ENCODE measurements at regions not wholly inside any gene's neighbourhood (a gene's known extent, or its start where the extent isn't known, plus 50 kb on each side); places are given as distances from the start of the nearest gene placed in this dataset.
"Not testable (repeated sequence)": the region's sequence is repeated elsewhere in the genome, so short reads cannot be mapped to it uniquely, and the experiment has no call there.

GRCh38 chr3:4113811-4114522 lies 189.2 kb upstream of the SETMAR start:
- no peak for ATAC-seq (ENCODE audit: poor library complexity)
- intact Hi-C loops (cut with DNase I): no loop called here
- no peak for DNase-seq

- DNase-seq: no peak
- no peak for ATAC-seq (ENCODE audit: poor library complexity)
- intact Hi-C loops (cut with DNase I): no loop called here
Measured at GRCh38 chr3:4119119-4119518, 184.1 kb upstream of the SETMAR start.

- intact Hi-C loops (cut with DNase I): no loop called here
- no peak for DNase-seq
- no peak for ATAC-seq (ENCODE audit: poor library complexity)
Measured at GRCh38 chr3:4125576-4125975, 177.6 kb upstream of the SETMAR start.

- ATAC-seq (ENCODE audit: poor library complexity): no peak
- intact Hi-C loops (cut with DNase I): no loop called here
- no peak for DNase-seq
Measured at GRCh38 chr3:4138150-4138785, 164.9 kb upstream of the SETMAR start.

- no peak for ATAC-seq (ENCODE audit: poor library complexity)
- intact Hi-C loops (cut with DNase I): no loop called here
- DNase-seq: no peak
Measured at GRCh38 chr3:4138786-4139431, 164.3 kb upstream of the SETMAR start.

GRCh38 chr3:4139462-4140140 lies 163.6 kb upstream of the SETMAR start:
- intact Hi-C loops (cut with DNase I): no loop called here
- DNase-seq (no peak), ATAC-seq (ENCODE audit: poor library complexity) (no peak)

GRCh38 chr3:4140921-4141320 lies 162.2 kb upstream of the SETMAR start:
- intact Hi-C loops (cut with DNase I): no loop called here
- ATAC-seq (ENCODE audit: poor library complexity): no peak
- DNase-seq: no peak

GRCh38 chr3:4147556-4148118 lies 155.5 kb upstream of the SETMAR start:
- DNase-seq: no peak
- no peak for ATAC-seq (ENCODE audit: poor library complexity)
- intact Hi-C loops (cut with DNase I): no loop called here

GRCh38 chr3:4149296-4149695 lies 153.9 kb upstream of the SETMAR start:
- ATAC-seq (ENCODE audit: poor library complexity) (no peak), DNase-seq (no peak)
- intact Hi-C loops (cut with DNase I): no loop called here

- DNase-seq: no peak
- intact Hi-C loops (cut with DNase I): no loop called here
- ATAC-seq (ENCODE audit: poor library complexity): no peak
Measured at GRCh38 chr3:4150816-4151215, 152.4 kb upstream of the SETMAR start.

GRCh38 chr3:4151859-4152258 lies 151.3 kb upstream of the SETMAR start:
- ATAC-seq (ENCODE audit: poor library complexity): no peak
- DNase-seq: no peak
- intact Hi-C loops (cut with DNase I): no loop called here

GRCh38 chr3:4153771-4154170 lies 149.4 kb upstream of the SETMAR start:
- ATAC-seq (ENCODE audit: poor library complexity) (no peak), DNase-seq (no peak)
- intact Hi-C loops (cut with DNase I): no loop called here

GRCh38 chr3:4158329-4158728 lies 144.8 kb upstream of the SETMAR start:
- intact Hi-C loops (cut with DNase I): no loop called here
- DNase-seq (no peak), ATAC-seq (ENCODE audit: poor library complexity) (no peak)

GRCh38 chr3:4162096-4162495 lies 141.1 kb upstream of the SETMAR start:
- DNase-seq (no peak), ATAC-seq (ENCODE audit: poor library complexity) (peak; percentile 80)
- intact Hi-C loops (cut with DNase I): no loop called here

- DNase-seq (no peak), ATAC-seq (ENCODE audit: poor library complexity) (no peak)
- intact Hi-C loops (cut with DNase I): no loop called here
Measured at GRCh38 chr3:4163011-4163410, 140.2 kb upstream of the SETMAR start.

- intact Hi-C loops (cut with DNase I): no loop called here
- ATAC-seq (ENCODE audit: poor library complexity) (no peak), DNase-seq (no peak)
Measured at GRCh38 chr3:4166540-4166939, 136.6 kb upstream of the SETMAR start.

- DNase-seq; ATAC-seq (ENCODE audit: poor library complexity); intact Hi-C loops (cut with DNase I): not testable (repeated sequence)
Measured at GRCh38 chr3:4167230-4167629, 135.9 kb upstream of the SETMAR start.

GRCh38 chr3:4174791-4175190 lies 128.4 kb upstream of the SETMAR start:
- DNase-seq (no peak), ATAC-seq (ENCODE audit: poor library complexity) (no peak)
- intact Hi-C loops (cut with DNase I): no loop called here

- ATAC-seq (ENCODE audit: poor library complexity) (no peak), DNase-seq (no peak)
- intact Hi-C loops (cut with DNase I): no loop called here
Measured at GRCh38 chr3:4191971-4192370, 111.2 kb upstream of the SETMAR start.
